ENCODE measurements at regions not wholly inside any gene's neighbourhood (a gene's known extent, or its start where the extent isn't known, plus 50 kb on each side); places are given as distances from the start of the nearest gene placed in this dataset.

GRCh38 chr1:168631671-168632400 lies 55.4 kb downstream of the XCL1 start:
- no peak for TF ChIP-seq CTCF (IDR thresholded peaks at IDR 0.05)
- TF ChIP-seq POLR2A (IDR thresholded peaks at IDR 0.05): no peak
- no peak for TF ChIP-seq POLR2AphosphoS5 (IDR thresholded peaks at IDR 0.05)
- intact Hi-C loops (cut with DNase I; ENCODE audit: low total_unique reads): no loop called here
- no peak for DNase-seq (ENCODE audit: low spot score in 2 of 2)

GRCh38 chr1:168634951-168635532 lies 58.6 kb downstream of the XCL1 start:
- intact Hi-C loops (cut with DNase I; ENCODE audit: low total_unique reads): no loop called here
- no peak overlapping the region for H3K27ac ChIP-seq

More at GRCh38 chr1:168631671-168632400, 55.4 kb downstream of the XCL1 start:
- no peak overlapping the region for H3K4me3 ChIP-seq
- no peaks in the 10 kb centered on the region for H3K9me3 ChIP-seq
- no peaks in the 10 kb centered on the region for H3K36me3 ChIP-seq
- no peaks in the 10 kb centered on the region for H3K27me3 ChIP-seq
- H3K4me1 ChIP-seq: peaks cover 0 to 3% of the 10 kb centered on the region in 2 donors
- H3K27ac ChIP-seq: no peak overlapping the region

GRCh38 chr1:168636200-168636599 lies 59.8 kb downstream of the XCL1 start:
- intact Hi-C loops (cut with DNase I; ENCODE audit: low total_unique reads): no loop called here
- Histone ChIP-seq H3K4me1 (peaks cover 0 to 3% of the 10 kb centered on the region in 2 donors), H3K9me3 (no peaks in the 10 kb centered on the region), H3K27me3 (no peaks in the 10 kb centered on the region), H3K4me3 (no peak overlapping the region), H3K36me3 (no peaks in the 10 kb centered on the region), H3K27ac (peak overlapping the region; percentile 54 to 82)
- TF ChIP-seq POLR2AphosphoS5 (IDR thresholded peaks at IDR 0.05) (no peak), CTCF (IDR thresholded peaks at IDR 0.05) (no peak), POLR2A (IDR thresholded peaks at IDR 0.05) (no peak)
- no peak for DNase-seq (ENCODE audit: low spot score in 2 of 2)

More at GRCh38 chr1:168634951-168635532, 58.6 kb downstream of the XCL1 start:
- no peak for TF ChIP-seq POLR2AphosphoS5 (IDR thresholded peaks at IDR 0.05)
- no peak for TF ChIP-seq CTCF (IDR thresholded peaks at IDR 0.05)
- no peak for TF ChIP-seq POLR2A (IDR thresholded peaks at IDR 0.05)
- Histone ChIP-seq H3K36me3 (no peaks in the 10 kb centered on the region), H3K4me3 (no peak overlapping the region), H3K4me1 (peaks cover 0 to 3% of the 10 kb centered on the region in 2 donors), H3K9me3 (no peaks in the 10 kb centered on the region), H3K27me3 (no peaks in the 10 kb centered on the region)
- no peak for DNase-seq (ENCODE audit: low spot score in 2 of 2)

- Histone ChIP-seq H3K4me3 (no peak overlapping the region), H3K27me3 (no peaks in the 10 kb centered on the region), H3K36me3 (no peaks in the 10 kb centered on the region), H3K27ac (peak overlapping the region; percentile 54 to 82), H3K9me3 (no peaks in the 10 kb centered on the region), H3K4me1 (peaks cover 0 to 3% of the 10 kb centered on the region in 2 donors)
- no peak for TF ChIP-seq CTCF (IDR thresholded peaks at IDR 0.05)
- peak in 2 of 3 donors; percentile 58 to 72 for TF ChIP-seq POLR2AphosphoS5 (IDR thresholded peaks at IDR 0.05)
- DNase-seq (ENCODE audit: low spot score in 2 of 2): peak in 1 of 2 donors; percentile 76
- intact Hi-C loops (cut with DNase I; ENCODE audit: low total_unique reads): no loop called here
These were observed 60.3 kb downstream of the XCL1 start for GRCh38 chr1:168636642-168637111.

- Histone ChIP-seq H3K36me3 (no peaks in the 10 kb centered on the region), H3K4me3 (no peak overlapping the region), H3K9me3 (no peaks in the 10 kb centered on the region), H3K27me3 (no peaks in the 10 kb centered on the region), H3K27ac (peak overlapping the region; percentile 22 to 82), H3K4me1 (peaks cover 0 to 3% of the 10 kb centered on the region in 2 donors)
- intact Hi-C loops (cut with DNase I; ENCODE audit: low total_unique reads): no loop called here
- DNase-seq (ENCODE audit: low spot score in 2 of 2): no peak
- TF ChIP-seq POLR2A (IDR thresholded peaks at IDR 0.05) (no peak), CTCF (IDR thresholded peaks at IDR 0.05) (peak in 1 of 3 donors; percentile 27), POLR2AphosphoS5 (IDR thresholded peaks at IDR 0.05) (no peak)
These were observed 61.1 kb downstream of the XCL1 start for GRCh38 chr1:168637350-168637991.

Measured in breast epithelium (tissue), 4 donors.